GM15510 (cell line): ENCODE measurements at regions not wholly inside any gene's neighbourhood (a gene's known extent, or its start where the extent isn't known, plus 50 kb on each side); places are given as distances from the start of the nearest gene placed in this dataset.

ENCODE experiments used
- POLR2A ChIP-seq: IDR thresholded peaks from 3 replicates; pipeline ENCODE4 v1.6.1; 2011; ENCODE audit warnings: borderline replicate concordance; ENCODE audit not compliant: insufficient read length; ENCODE audit errors: extremely low read depth

DNA sequence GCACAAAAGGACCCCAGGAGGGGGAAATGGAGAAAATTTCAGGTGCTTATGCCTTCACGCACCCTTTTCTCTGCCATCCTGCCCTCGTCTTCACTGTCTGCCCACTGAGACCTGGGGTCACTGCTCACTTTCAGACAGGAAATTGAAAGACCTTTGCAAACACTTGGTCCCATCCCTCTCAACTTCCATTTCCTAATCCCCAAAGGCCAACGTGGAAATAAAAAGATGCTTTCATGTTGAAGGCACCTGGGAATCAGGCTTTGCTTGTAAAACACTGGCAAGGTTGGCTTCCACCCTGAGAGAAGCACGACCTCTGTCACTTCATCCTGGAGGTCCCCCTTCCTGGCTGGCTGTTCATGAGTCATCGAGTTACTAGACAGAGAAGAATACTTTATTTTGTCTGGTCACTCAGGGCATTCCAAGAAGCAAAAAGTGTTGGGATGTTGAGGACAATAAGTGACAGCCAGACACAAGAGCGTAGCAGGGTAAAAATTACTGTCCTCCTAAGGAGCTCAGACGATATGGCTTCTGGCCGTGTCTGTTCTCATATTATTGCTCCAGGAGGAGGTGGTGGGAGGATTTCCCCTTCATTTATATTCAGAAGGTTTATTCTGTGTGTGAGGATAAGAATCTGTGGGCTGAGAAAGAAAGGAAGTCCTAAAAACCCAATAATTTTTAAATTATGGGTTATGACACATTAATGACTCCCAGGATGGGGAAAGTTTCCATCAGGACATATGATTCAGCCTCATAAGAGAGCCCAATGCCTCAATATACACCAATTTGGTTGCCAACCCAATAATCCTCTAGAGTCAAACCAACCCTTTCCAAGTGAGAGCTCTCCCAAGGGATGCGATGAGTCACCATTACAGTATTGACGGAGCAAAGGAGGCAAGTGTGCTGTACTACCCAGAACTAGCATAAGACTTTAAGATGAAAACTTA is 409.0 kb downstream of the COG6 start:
- TF ChIP-seq POLR2A, result no peak

DNA sequence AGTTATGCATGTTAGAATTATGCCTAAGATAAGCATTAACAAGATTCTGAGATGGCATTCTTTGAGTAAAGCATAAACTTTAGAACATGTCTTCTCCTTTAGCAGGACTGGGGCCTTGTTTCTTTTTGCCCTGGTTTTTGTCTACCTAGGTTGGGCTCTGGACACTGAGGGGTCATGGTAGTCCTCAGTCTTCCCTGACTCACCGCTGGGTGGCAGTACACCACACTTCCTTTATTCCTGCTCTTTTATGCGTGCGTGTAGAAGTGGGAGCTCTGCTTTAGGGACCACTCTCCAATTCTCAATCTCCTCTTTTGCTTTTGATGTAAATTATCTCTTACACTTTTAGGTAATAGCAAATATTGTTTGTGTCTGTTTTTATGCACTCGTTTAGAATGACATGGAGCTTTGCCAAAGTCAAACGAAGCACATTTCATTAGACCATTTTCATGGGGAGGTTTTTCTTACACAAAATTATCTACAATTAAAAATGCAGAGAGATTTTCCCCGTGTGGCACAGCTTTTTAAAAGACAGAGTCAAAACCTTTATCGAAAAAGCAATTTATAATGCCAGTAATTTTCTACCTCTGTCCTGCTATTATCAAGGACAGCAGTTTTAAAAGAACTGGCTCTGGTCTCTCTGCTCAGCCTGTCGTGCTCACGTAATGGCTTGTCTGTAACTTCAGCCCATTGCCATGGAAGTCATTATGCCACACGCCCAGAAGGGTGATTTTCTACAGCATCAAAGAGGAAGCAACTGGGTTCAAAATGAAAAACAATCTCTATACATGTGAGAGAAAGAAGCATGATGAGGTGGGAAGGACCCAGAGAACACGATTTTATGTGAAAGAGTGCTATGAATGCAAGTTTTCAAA is 413.9 kb downstream of the COG6 start:
- no peak for TF ChIP-seq POLR2A

GRCh38 chr13:40070357-40070756 is 414.9 kb downstream of the COG6 start:
- no peak for TF ChIP-seq POLR2A

- no peak for TF ChIP-seq POLR2A
Observed at GRCh38 chr13:40072663-40073120, 417.2 kb downstream of the COG6 start.

DNA sequence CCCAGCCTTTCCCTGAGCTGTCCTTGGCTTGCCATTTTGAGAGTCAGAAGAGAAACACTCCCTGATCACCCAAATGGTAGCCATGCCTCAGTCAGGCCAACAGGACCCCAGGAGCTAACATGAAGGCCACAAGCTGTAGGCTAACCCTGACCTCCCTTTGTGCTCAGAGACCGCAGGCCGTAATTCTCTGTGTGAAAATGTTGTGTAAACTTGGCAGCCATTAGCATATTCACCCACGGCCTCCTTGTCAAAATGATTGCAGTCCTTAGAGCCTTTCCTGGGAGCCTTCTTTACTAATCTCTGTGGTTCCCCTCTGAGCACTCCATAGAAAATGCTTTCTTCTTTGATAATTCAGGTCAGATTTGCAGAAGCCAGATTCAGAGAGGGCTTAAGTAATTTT is 418.9 kb downstream of the COG6 start:
- no peak for TF ChIP-seq POLR2A

GRCh38 chr13:40075281-40075680 is 419.8 kb downstream of the COG6 start:
- TF ChIP-seq POLR2A, result no peak

DNA sequence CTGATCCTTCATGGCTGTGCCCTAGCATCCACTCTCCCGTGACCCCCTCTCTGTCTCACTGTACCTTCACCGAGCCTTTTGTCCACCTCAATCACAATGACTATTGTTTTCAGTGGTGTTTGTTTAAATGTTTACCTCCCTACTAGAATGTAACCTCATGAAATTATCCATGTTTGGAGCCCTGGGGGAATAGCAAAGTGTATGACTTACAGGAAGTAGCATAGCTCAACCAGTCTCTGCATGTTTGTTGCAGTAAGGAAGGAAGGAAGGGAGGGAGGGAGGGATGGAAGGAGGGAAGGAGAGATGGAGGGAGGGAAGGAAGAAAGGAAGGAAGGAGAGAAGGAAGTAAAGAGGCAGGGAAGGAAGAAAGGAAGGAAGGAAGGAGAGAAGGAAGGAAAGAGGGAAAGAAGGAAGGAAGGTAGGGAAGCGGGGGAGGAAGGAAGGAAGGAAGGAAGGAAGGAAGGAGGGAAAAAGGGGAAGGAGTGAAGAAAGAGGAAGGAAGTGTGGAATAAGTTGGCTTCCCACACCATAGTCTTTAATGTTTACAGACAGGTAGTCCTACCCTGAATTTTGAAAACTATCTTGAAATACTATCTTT is 421.4 kb downstream of the COG6 start:
- no peak for TF ChIP-seq POLR2A

- no peak for TF ChIP-seq POLR2A
Observed at GRCh38 chr13:40077396-40078027, 422.1 kb downstream of the COG6 start.

DNA sequence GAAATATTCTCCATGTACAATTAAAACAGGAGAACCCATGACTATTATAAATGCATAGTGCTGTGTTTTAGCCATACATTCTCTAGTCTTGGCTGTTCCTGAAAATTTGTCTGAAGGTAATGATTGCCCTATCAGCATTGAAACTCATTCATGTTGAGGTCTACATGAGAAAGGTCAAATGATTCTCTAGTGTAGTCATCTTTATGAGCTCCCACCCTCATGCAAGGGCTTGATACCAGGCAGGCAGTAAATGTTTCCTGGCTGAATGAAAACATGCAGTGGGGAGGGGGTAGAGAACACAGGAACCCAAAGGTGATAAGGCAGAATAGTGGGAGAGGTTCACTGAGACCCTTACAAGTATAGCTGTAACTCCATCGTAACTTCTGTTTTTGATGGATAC is 424.3 kb downstream of the COG6 start:
- TF ChIP-seq POLR2A, result no peak

DNA sequence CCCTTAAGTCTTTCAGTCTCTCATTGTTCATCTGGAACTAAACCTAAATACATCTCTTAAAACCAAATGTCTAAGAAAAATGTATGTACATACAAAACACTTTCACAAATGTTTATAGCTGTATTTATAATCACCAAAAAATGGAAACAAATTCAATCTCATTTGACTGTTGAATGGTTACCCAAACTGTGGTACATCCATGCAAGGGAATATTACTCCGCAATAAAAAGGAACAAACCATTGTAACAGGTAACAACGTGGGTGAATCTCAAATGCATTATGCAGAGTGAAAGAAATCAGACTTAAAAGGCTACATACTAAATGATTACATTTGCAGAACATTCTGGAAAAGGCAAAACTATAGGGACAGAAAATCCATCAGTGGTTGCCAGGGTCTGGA is 425.2 kb downstream of the COG6 start:
- TF ChIP-seq POLR2A, result no peak

GRCh38 chr13:40082639-40083038 is 427.2 kb downstream of the COG6 start:
- TF ChIP-seq POLR2A, result no peak

DNA sequence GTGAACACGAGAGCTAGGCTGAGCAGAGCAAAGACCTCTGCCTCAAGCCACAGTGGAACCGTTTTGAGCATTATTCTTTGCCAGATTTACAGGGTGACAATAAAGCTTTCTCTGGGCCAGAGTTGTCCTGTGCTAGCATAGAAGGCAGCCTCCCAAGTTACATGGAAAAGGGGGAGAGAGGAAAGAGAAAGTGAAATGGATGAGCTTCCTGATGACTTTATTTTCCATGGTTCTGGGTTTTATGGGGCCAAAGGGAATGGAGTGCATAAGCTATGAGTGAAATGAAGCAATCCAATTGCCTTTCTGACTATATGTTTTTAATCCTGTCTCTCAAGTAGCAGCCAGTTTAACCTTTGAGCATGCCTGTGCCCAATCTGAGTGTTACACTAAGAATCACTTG is 428.4 kb downstream of the COG6 start:
- TF ChIP-seq POLR2A, result no peak

DNA sequence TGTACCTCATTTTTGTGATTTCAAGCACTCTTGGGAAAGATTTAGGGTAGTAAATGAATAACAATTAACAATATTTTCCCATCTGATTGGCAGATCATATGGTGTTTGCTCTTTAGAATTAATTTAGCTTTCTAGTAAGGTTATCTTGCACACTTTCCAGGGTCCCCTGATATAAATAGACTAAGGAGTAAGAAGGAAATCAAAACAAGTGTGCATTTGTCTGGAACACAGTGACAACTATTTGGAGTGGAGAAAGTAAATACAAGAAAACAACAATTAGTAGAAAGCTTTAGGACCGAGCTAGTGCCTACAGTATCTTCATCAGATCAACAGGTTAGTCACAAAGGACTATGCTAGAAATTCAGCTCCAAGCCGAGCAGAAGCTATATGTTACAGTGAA is 429.5 kb downstream of the COG6 start:
- TF ChIP-seq POLR2A, result no peak

DNA sequence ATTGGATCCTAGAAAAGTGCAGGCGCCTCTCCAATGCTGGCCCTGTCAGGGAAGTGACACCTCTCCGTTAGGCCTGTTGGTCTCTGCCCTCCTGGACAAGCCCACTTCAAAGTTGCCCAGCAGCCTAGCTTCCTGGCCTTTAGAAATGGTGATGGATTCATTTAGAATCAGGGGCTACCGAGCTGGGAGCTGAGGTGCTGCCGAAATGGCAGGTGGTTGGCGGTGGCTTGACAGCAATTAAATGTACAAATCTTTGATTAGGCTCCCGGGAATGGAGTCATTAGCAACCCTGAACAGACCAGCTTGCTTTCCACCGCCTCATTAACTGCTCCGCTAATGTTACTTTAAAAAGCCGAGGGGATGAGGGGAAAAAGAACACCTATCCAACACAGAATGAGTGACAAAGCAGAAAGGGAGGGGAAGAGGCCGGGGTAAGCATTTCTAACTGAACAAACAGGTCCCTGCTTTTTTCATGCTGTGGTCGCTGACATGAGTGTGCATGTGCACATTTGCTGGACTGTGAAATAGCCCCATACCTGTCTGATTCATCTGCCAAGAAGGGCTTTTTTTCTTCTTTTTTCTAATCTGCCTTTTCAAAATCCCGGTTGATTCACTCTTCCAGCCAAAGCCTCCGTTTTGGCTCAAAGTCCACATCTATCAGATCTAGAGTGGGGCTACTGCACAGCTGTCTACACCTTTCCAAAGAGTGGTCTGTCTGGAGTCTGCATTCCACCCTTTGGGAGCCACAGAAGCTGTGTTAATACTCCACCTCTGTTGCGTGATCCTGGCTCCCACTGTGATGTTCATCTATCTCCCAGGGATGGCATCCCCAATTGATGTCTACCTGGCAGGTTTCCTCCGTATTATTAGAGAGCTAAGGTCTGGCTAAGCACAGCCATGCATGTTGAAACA is 431.9 kb downstream of the COG6 start:
- no peak for TF ChIP-seq POLR2A

DNA sequence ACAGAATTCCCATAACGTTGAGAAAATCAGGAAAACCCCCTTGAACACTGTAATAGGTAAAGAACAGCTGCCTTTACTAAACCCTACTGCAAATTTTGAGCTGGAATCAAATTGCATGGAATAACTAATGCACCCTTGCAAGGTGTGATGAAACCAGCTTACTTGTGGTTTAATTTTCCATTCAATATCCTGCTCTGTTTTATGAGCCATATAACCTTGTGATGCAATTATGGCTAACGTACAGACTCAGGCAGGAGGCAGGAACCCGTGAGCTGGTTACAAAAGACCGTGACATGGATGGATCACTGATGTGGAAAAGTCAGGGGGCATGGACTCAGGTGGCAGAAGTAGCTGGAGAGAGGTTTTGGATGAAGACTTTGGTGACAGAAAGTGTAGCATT is 438.6 kb downstream of the COG6 start:
- no peak for TF ChIP-seq POLR2A
